Stimulated activated memory B cell treated with anti-CD40 and anti-IgM and Interleukin-4, amounts not matched to agents 10 μg/mL and 1 μg/mL and 100 μg/mL, for 72 hours (primary cell): ENCODE measurements at regions not wholly inside any gene's neighbourhood (a gene's known extent, or its start where the extent isn't known, plus 50 kb on each side); places are given as distances from the start of the nearest gene placed in this dataset.
"Not testable (repeated sequence)": the region's sequence is repeated elsewhere in the genome, so short reads cannot be mapped to it uniquely, and the experiment has no call there.

ENCODE experiments used
- ATAC-seq: fragments of 150-1000 bp; cut with Tn5 transposase; 2 replicates; pipeline ENCODE4 v1.10.0; 2021
- H3K27ac Mint-ChIP-seq: one replicate; pipeline ENCODE4 v1.8.0; 2022; ENCODE audit warnings: mild to moderate bottlenecking, mixed read lengths
- H3K27me3 Mint-ChIP-seq: one replicate; pipeline ENCODE4 v1.8.0; 2022; ENCODE audit warnings: mixed read lengths
- H3K36me3 Mint-ChIP-seq: one replicate; pipeline ENCODE4 v1.8.0; 2022; ENCODE audit warnings: mixed read lengths
- H3K4me1 Mint-ChIP-seq: one replicate; pipeline ENCODE4 v1.8.0; 2022; ENCODE audit warnings: mixed read lengths
- H3K4me3 Mint-ChIP-seq: one replicate; pipeline ENCODE4 v1.8.0; 2022; ENCODE audit warnings: mild to moderate bottlenecking, moderate library complexity, mixed read lengths
- H3K9me3 Mint-ChIP-seq: one replicate; pipeline ENCODE4 v1.8.0; 2022; ENCODE audit warnings: mixed read lengths

GRCh38 chr22:26763633-26764361 is 106.4 kb downstream of the MIAT start:
- no peak overlapping the region for H3K27ac Mint-ChIP-seq
- H3K4me1 Mint-ChIP-seq = no peaks in the 10 kb centered on the region
- H3K4me3 Mint-ChIP-seq = no peak overlapping the region
- no peak for ATAC-seq
- H3K9me3 Mint-ChIP-seq = peaks cover 9% of the 10 kb centered on the region
- peaks cover 40% of the 10 kb centered on the region for H3K36me3 Mint-ChIP-seq
- no peaks in the 10 kb centered on the region for H3K27me3 Mint-ChIP-seq

- no peaks in the 10 kb centered on the region for H3K27me3 Mint-ChIP-seq
- H3K4me3 Mint-ChIP-seq = no peak overlapping the region
- H3K4me1 Mint-ChIP-seq = no peaks in the 10 kb centered on the region
- H3K9me3 Mint-ChIP-seq = peaks cover 9% of the 10 kb centered on the region
- ATAC-seq = no peak
- H3K27ac Mint-ChIP-seq = no peak overlapping the region
- H3K36me3 Mint-ChIP-seq = peaks cover 54% of the 10 kb centered on the region
Observed at GRCh38 chr22:26766510-26767350, 109.3 kb downstream of the MIAT start.

- H3K27ac Mint-ChIP-seq = no peak overlapping the region
- no peak for ATAC-seq
- no peaks in the 10 kb centered on the region for H3K4me1 Mint-ChIP-seq
- no peaks in the 10 kb centered on the region for H3K27me3 Mint-ChIP-seq
- H3K36me3 Mint-ChIP-seq = peaks cover 54% of the 10 kb centered on the region
- peaks cover 9% of the 10 kb centered on the region for H3K9me3 Mint-ChIP-seq
- no peak overlapping the region for H3K4me3 Mint-ChIP-seq
Observed at GRCh38 chr22:26767351-26768155, 110.2 kb downstream of the MIAT start.

DNA sequence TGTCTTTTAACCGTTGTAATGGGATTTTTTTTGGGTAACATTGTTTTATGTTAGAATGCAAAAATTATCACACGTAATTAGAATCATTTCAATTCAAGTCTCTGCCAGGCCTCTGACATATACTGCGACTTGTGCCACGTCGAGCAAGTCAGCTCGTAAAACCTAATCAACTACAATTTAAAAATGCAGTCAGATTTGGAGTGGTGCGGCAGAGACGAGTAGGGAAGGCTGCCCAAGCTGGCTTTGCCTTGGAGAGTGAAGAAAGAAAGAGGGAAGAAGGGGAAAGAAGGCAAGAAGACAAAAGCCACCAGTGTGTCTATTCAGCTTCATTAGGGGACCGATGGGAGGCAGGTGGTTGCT is 110.7 kb downstream of the MIAT start:
- ATAC-seq = no peak
- Mint-ChIP-seq H3K4me3 (no peak overlapping the region), H3K36me3 (peaks cover 54% of the 10 kb centered on the region), H3K9me3 (peaks cover 9% of the 10 kb centered on the region), H3K27ac (no peak overlapping the region), H3K27me3 (no peaks in the 10 kb centered on the region), H3K4me1 (no peaks in the 10 kb centered on the region)

DNA sequence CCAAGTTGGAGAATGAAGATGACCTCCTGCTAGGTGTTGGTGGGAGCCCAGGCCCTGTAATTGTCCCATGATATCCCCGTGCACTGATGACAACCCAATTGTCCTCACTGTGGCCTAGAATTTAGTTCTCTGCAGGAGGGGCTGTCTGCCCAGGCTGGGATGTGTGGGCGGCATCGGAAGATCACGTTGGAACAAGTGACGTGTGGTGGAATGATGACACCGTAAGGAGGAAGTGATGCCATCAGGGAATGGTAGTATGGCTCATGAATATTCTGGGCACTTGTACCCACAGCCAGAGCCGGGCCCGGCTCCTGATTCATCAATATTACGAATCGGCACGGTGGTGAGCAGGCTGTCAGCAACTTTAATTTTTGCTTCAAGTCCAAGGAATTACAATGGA is 111.6 kb downstream of the MIAT start:
- Mint-ChIP-seq H3K27me3 (no peaks in the 10 kb centered on the region), H3K36me3 (peaks cover 48% of the 10 kb centered on the region), H3K4me3 (no peak overlapping the region), H3K4me1 (no peaks in the 10 kb centered on the region), H3K9me3 (peaks cover 9% of the 10 kb centered on the region), H3K27ac (no peak overlapping the region)
- no peak for ATAC-seq

GRCh38 chr22:26769663-26770062 is 112.3 kb downstream of the MIAT start:
- Mint-ChIP-seq H3K27ac (no peak overlapping the region), H3K27me3 (no peaks in the 10 kb centered on the region), H3K36me3 (peaks cover 48% of the 10 kb centered on the region), H3K9me3 (peaks cover 9% of the 10 kb centered on the region), H3K4me3 (no peak overlapping the region), H3K4me1 (no peaks in the 10 kb centered on the region)
- no peak for ATAC-seq

DNA sequence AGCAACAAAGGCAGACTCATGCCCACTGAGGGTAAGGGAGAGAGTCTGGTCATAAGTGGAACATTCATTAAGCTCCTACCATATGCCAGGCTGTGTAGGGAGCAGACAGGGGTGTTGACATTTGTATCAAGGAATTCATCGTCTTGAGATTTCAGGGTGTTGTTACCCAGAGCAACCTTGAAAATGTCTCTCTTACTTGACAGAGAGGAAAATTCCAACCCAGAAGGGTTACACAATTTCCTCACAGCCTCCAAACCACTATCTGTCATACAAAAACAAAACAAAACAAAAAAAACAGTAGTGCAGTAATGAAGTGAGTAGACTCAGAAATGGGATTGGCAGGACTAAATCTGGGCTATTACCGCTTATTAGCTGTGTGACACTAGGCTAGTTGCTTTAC is 113.2 kb downstream of the MIAT start:
- no peaks in the 10 kb centered on the region for H3K27me3 Mint-ChIP-seq

GRCh38 chr22:26773054-26773453 is 115.7 kb downstream of the MIAT start:
- peaks cover 56% of the 10 kb centered on the region for H3K36me3 Mint-ChIP-seq
- not testable (repeated sequence) for H3K9me3 Mint-ChIP-seq, H3K27me3 Mint-ChIP-seq, H3K4me1 Mint-ChIP-seq, ATAC-seq, H3K27ac Mint-ChIP-seq, H3K4me3 Mint-ChIP-seq

More for the DNA sequence above, 113.2 kb downstream of the MIAT start:
- Mint-ChIP-seq H3K36me3 (peaks cover 48% of the 10 kb centered on the region), H3K9me3 (peaks cover 8% of the 10 kb centered on the region), H3K27ac (no peak overlapping the region), H3K4me3 (no peak overlapping the region), H3K4me1 (no peaks in the 10 kb centered on the region)
- ATAC-seq = no peak

GRCh38 chr22:26775394-26775793 is 118.0 kb downstream of the MIAT start:
- ATAC-seq = no peak
- no peak overlapping the region for H3K4me3 Mint-ChIP-seq
- H3K27me3 Mint-ChIP-seq = no peaks in the 10 kb centered on the region
- peaks cover 6% of the 10 kb centered on the region for H3K9me3 Mint-ChIP-seq
- no peaks in the 10 kb centered on the region for H3K4me1 Mint-ChIP-seq
- no peak overlapping the region for H3K27ac Mint-ChIP-seq
- H3K36me3 Mint-ChIP-seq = peaks cover 72% of the 10 kb centered on the region

- Mint-ChIP-seq H3K4me3 (no peak overlapping the region), H3K36me3 (peaks cover 69% of the 10 kb centered on the region), H3K27me3 (no peaks in the 10 kb centered on the region), H3K9me3 (peaks cover 6% of the 10 kb centered on the region), H3K27ac (no peak overlapping the region), H3K4me1 (no peaks in the 10 kb centered on the region)
- ATAC-seq = no peak
Observed at GRCh38 chr22:26777156-26777801, 119.9 kb downstream of the MIAT start.

- H3K4me1 Mint-ChIP-seq = no peaks in the 10 kb centered on the region
- H3K4me3 Mint-ChIP-seq = no peak overlapping the region
- no peak for ATAC-seq
- peaks cover 6% of the 10 kb centered on the region for H3K9me3 Mint-ChIP-seq
- H3K27ac Mint-ChIP-seq = no peak overlapping the region
- peaks cover 80% of the 10 kb centered on the region for H3K36me3 Mint-ChIP-seq
- no peaks in the 10 kb centered on the region for H3K27me3 Mint-ChIP-seq
Observed at GRCh38 chr22:26778372-26778771, 121.0 kb downstream of the MIAT start.

- no peaks in the 10 kb centered on the region for H3K27me3 Mint-ChIP-seq
- no peak overlapping the region for H3K4me3 Mint-ChIP-seq
- ATAC-seq = no peak
- no peaks in the 10 kb centered on the region for H3K4me1 Mint-ChIP-seq
- H3K27ac Mint-ChIP-seq = no peak overlapping the region
- peaks cover 6% of the 10 kb centered on the region for H3K9me3 Mint-ChIP-seq
- H3K36me3 Mint-ChIP-seq = peaks cover 85% of the 10 kb centered on the region
Observed at GRCh38 chr22:26779108-26779507, 121.7 kb downstream of the MIAT start.

DNA sequence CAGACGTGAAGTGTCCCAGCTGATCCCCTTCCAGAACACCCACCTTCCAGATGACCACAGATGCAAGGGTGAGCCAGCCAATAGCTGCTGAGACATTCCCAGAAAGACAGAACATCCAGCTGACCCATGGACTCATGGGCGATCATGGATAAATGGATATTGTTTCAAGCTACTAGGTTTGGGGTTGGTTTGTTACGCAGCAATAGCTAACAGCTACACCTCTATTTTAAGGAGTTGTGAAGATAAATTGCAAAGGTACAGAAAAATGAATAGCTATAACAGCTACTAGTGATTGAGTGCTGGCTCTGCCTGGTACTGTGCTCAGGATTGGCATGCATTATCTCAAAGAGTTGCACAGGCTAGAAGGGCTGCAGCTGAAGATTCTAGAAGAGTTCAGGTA is 122.5 kb downstream of the MIAT start:
- Mint-ChIP-seq H3K27me3 (no peaks in the 10 kb centered on the region), H3K27ac (no peak overlapping the region), H3K4me3 (no peak overlapping the region), H3K4me1 (no peaks in the 10 kb centered on the region), H3K9me3 (peaks cover 6% of the 10 kb centered on the region), H3K36me3 (peaks cover 84% of the 10 kb centered on the region)
- no peak for ATAC-seq

- H3K36me3 Mint-ChIP-seq = peaks cover 81% of the 10 kb centered on the region
- H3K27me3 Mint-ChIP-seq = no peaks in the 10 kb centered on the region
- H3K4me1 Mint-ChIP-seq = peaks cover 3% of the 10 kb centered on the region
- no peak overlapping the region for H3K27ac Mint-ChIP-seq
- H3K4me3 Mint-ChIP-seq = no peak overlapping the region
- no peak for ATAC-seq
- peaks cover 3% of the 10 kb centered on the region for H3K9me3 Mint-ChIP-seq
Observed at GRCh38 chr22:26780521-26780920, 123.1 kb downstream of the MIAT start.

- Mint-ChIP-seq H3K27ac (no peak overlapping the region), H3K4me1 (peaks cover 6% of the 10 kb centered on the region)
- no peak for ATAC-seq
Observed at GRCh38 chr22:26781062-26781461, 123.7 kb downstream of the MIAT start.

More at GRCh38 chr22:26781062-26781461, 123.7 kb downstream of the MIAT start:
- Mint-ChIP-seq H3K4me3 (no peak overlapping the region), H3K27me3 (no peaks in the 10 kb centered on the region), H3K9me3 (peaks cover 3% of the 10 kb centered on the region), H3K36me3 (peaks cover 80% of the 10 kb centered on the region)
